Left lung (tissue), 4 donors: ENCODE measurements at regions not wholly inside any gene's neighbourhood (a gene's known extent, or its start where the extent isn't known, plus 50 kb on each side); places are given as distances from the start of the nearest gene placed in this dataset.

ENCODE experiments used
- ATAC-seq: fragments of 200-7000 bp; cut with Tn5 transposase; one replicate; pipeline ENCODE4 v1.9.1; 2020; ENCODE audit warnings: moderate library complexity
- DNase-seq, 4 donors: peaks; one replicate each; pipeline ENCODE4 v3.0.0-alpha.2; 2013 to 2020
- H3K27ac ChIP-seq, 2 donors: fragments of 200-600 bp; sonication (generic) in 1 of 2; one replicate each; pipeline versions ENCODE4 v1.5.0 to v1.8.0; 2020 to 2021
- H3K27me3 ChIP-seq, 2 donors: fragments of 200-600 bp; sonication (generic) in 1 of 2; one replicate each; pipeline versions ENCODE4 v1.5.0 to v1.8.0; 2020 to 2021
- H3K36me3 ChIP-seq, 2 donors: fragments of 200-600 bp; sonication (generic) in 1 of 2; one replicate each; pipeline versions ENCODE4 v1.5.0 to v1.8.0; 2020 to 2021
- H3K4me1 ChIP-seq, 2 donors: fragments of 200-600 bp; one replicate each; pipeline ENCODE4 v1.8.0; 2021
- H3K4me3 ChIP-seq, 2 donors: fragments of 200-600 bp; sonication (generic) in 1 of 2; one replicate each; pipeline versions ENCODE4 v1.5.0 to v1.8.0; 2020 to 2021; ENCODE audit warnings: mild to moderate bottlenecking in 1 of 2
- H3K9me3 ChIP-seq, 2 donors: fragments of 200-600 bp; sonication (generic) in 1 of 2; one replicate each; pipeline versions ENCODE4 v1.5.0 to v1.8.0; 2020 to 2021
- intact Hi-C, 2 donors: fragments of 100-400 bp; cut with DNase I; formaldehyde crosslinking; loops; one replicate each; pipeline versions ENCODE4 v1.11.2 to v1.14.2; 2022
- TF ChIP-seq, protein P1 (sequence below), 2 donors: fragments of 200-600 bp; sonication (generic) in 1 of 2; IDR thresholded peaks; one replicate each; pipeline versions ENCODE4 v1.5.0 to v1.8.0; 2021; ENCODE audit warnings: antibody characterized with exemption in 2 of 2
- donor health status: DM: no; HTN: yes; CAD: no.
- donor health status: DM: no; HTN: no; CAD: no.

DNA sequence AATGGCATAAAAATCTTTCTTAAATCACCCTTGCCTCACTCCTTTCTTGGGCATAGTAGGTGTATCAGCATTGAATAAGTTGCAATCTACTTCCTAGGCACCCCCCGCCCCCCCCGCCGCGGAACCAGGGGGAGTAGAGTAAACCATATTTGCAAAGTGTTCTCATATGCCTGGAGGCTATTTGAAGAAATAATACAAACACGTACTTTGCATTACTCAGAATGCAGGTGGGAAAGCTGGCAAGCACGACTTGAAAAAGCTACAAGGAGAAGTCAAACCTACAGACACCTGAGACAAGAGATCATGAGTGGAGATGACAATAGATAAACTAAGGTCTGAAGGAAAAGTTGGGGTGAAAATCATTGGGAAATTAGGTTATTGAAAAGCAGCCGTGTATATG lies 65.6 kb downstream of the POM121L12 start:
- H3K27ac ChIP-seq, result no peak overlapping the region
- H3K9me3 ChIP-seq, result peaks cover 0 to 15% of the 10 kb centered on the region in 2 donors
- TF ChIP-seq, protein P1, sequence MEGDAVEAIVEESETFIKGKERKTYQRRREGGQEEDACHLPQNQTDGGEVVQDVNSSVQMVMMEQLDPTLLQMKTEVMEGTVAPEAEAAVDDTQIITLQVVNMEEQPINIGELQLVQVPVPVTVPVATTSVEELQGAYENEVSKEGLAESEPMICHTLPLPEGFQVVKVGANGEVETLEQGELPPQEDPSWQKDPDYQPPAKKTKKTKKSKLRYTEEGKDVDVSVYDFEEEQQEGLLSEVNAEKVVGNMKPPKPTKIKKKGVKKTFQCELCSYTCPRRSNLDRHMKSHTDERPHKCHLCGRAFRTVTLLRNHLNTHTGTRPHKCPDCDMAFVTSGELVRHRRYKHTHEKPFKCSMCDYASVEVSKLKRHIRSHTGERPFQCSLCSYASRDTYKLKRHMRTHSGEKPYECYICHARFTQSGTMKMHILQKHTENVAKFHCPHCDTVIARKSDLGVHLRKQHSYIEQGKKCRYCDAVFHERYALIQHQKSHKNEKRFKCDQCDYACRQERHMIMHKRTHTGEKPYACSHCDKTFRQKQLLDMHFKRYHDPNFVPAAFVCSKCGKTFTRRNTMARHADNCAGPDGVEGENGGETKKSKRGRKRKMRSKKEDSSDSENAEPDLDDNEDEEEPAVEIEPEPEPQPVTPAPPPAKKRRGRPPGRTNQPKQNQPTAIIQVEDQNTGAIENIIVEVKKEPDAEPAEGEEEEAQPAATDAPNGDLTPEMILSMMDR (IDR thresholded peaks at IDR 0.05), result no peak
- DNase-seq (no peak), ATAC-seq (peak; percentile 45)
- no peaks in the 10 kb centered on the region for H3K27me3 ChIP-seq
- no peaks in the 10 kb centered on the region for H3K4me1 ChIP-seq
- intact Hi-C loops, result no loop called here
- no peak overlapping the region for H3K4me3 ChIP-seq
- H3K36me3 ChIP-seq, result no peaks in the 10 kb centered on the region

DNA sequence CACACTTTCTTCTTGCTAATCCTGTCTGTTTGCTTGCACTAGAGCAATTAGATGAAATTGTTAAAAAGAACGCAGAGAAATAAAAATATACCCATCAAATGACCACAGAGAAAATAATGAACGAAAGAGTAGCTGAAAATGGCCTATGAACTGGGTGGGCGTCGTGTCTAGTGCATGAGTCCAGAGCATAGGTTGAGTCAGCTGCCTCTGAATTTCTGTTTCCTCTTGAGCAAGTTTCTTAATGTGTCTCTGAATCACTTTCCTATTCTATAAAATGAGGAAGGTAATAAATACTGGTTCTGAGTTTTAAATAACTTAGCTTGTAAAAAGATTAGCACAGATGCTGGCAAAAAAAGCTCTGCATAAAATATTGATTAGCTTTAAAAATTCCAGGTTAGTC lies 75.0 kb downstream of the POM121L12 start:
- ATAC-seq, result no peak

DNA sequence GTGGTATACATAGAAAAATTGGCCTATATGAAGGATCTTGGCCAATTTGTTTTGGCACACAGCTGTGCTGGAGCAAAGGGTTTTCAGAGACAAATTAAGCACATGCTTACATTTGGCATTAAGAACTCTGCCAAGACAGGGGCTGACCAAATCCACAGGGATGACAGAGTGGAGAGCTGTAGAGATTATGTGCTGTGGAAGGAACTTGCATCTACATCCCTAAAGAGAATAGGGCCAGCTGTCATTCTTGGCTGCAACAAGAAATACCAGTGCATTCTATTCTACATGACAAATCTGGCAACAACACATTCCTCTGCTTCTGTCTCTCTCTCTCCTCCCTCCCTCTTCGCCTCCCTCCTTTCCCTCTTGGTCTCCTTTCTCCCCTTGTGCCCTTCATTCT lies 75.6 kb downstream of the POM121L12 start:
- no peaks in the 10 kb centered on the region for H3K27me3 ChIP-seq
- no peaks in the 10 kb centered on the region for H3K36me3 ChIP-seq
- H3K4me1 ChIP-seq, result no peaks in the 10 kb centered on the region
- TF ChIP-seq, protein P1 (IDR thresholded peaks at IDR 0.05), result no peak
- no peak overlapping the region for H3K27ac ChIP-seq
- no peak overlapping the region for H3K4me3 ChIP-seq
- ATAC-seq, result no peak
- intact Hi-C loops, result no loop called here
- no peak for DNase-seq
- no peaks in the 10 kb centered on the region for H3K9me3 ChIP-seq

More for the DNA sequence above, 75.0 kb downstream of the POM121L12 start:
- Histone ChIP-seq H3K4me1 (no peaks in the 10 kb centered on the region), H3K9me3 (no peaks in the 10 kb centered on the region), H3K27ac (no peak overlapping the region), H3K36me3 (no peaks in the 10 kb centered on the region), H3K4me3 (no peak overlapping the region), H3K27me3 (no peaks in the 10 kb centered on the region)
- DNase-seq, result no peak
- TF ChIP-seq, protein P1 (IDR thresholded peaks at IDR 0.05), result no peak
- intact Hi-C loops, result no loop called here

DNA sequence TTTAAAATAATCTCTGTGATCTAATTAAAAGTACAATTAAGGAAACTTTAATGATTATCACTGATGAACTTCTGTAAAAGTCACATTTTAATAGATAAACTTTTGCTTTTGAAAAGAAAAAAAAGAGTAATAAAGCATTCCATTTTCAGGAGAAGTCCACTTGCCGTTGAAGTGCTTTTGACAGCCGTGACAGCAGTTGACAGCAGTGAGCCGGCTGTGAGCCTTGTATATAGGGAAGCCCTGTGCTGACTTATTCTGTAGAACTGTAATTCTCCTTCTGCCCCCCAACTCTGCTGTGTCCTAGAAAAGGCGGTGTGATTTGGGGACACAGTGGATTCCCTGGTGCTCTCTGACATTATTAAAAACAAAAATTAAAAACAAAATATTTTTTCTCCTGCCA lies 78.0 kb downstream of the POM121L12 start:
- no peaks in the 10 kb centered on the region for H3K36me3 ChIP-seq
- no peak overlapping the region for H3K27ac ChIP-seq
- H3K9me3 ChIP-seq, result no peaks in the 10 kb centered on the region
- H3K4me1 ChIP-seq, result no peaks in the 10 kb centered on the region
- ATAC-seq (peak; percentile 64), DNase-seq (peak in 1 of 4 donors; percentile 10)
- H3K27me3 ChIP-seq, result no peaks in the 10 kb centered on the region
- no peak overlapping the region for H3K4me3 ChIP-seq
- intact Hi-C loops, result no loop called here
- TF ChIP-seq, protein P1 (IDR thresholded peaks at IDR 0.05), result no peak

DNA sequence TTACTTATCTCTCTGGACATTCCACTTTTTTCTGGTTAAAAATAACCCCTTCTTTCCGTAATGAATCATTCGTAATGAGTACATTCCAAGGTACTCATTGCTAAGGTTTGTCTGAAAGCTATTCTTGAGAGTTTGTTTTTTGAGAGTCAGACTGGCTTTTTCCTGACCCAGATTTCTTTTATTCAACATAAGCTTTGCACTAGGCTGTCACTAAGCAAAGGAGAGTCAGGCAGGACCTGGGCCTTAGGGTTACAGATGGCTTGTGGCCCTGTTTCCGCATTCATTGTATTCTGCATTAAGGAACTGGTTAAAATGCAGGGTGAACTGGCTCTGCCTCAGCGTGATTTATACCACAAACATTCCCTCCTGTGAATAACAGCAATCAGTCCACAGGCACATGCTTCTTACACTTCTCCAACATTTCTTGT lies 84.1 kb downstream of the POM121L12 start:
- no peak overlapping the region for H3K4me3 ChIP-seq
- TF ChIP-seq, protein P1 (IDR thresholded peaks at IDR 0.05), result no peak
- no peak overlapping the region for H3K27ac ChIP-seq
- peak; percentile 95 for ATAC-seq
- no peaks in the 10 kb centered on the region for H3K9me3 ChIP-seq
- no peaks in the 10 kb centered on the region for H3K4me1 ChIP-seq
- DNase-seq, result no peak
- intact Hi-C loops, result no loop called here
- no peaks in the 10 kb centered on the region for H3K36me3 ChIP-seq
- no peaks in the 10 kb centered on the region for H3K27me3 ChIP-seq
